WTC11 (cell line): ENCODE measurements at regions not wholly inside any gene's neighbourhood (a gene's known extent, or its start where the extent isn't known, plus 50 kb on each side); places are given as distances from the start of the nearest gene placed in this dataset.

Source experiments
- CREM ChIP-seq: sonication (generic); formaldehyde crosslinking; IDR thresholded peaks from 2 replicates; pipeline ENCODE4 v1.8.1; 2022; ENCODE audit warnings: mild to moderate bottlenecking, missing genetic modification reagents, moderate library complexity
- CTCF ChIP-seq: fragments of 200-600 bp; IDR thresholded peaks from 2 replicates; pipeline ENCODE4 v1.8.0; 2022; ENCODE audit warnings: antibody characterized with exemption
- FOXJ3 ChIP-seq: sonication (generic); formaldehyde crosslinking; IDR thresholded peaks from 2 replicates; pipeline ENCODE4 v1.9.0; 2021; ENCODE audit warnings: missing genetic modification reagents, mild to moderate bottlenecking, borderline replicate concordance
- FOXP1 ChIP-seq: sonication (generic); formaldehyde crosslinking; IDR thresholded peaks from 2 replicates; pipeline ENCODE4 v1.8.0; 2022; ENCODE audit warnings: missing genetic modification reagents, mild to moderate bottlenecking, moderate library complexity, borderline replicate concordance
- MAX ChIP-seq: sonication (generic); formaldehyde crosslinking; IDR thresholded peaks from 2 replicates; pipeline ENCODE4 v1.8.0; 2022; ENCODE audit warnings: mild to moderate bottlenecking, missing genetic modification reagents
- PREB ChIP-seq: sonication (generic); formaldehyde crosslinking; IDR thresholded peaks from 2 replicates; pipeline ENCODE4 v1.8.1; 2022; ENCODE audit warnings: mild to moderate bottlenecking, missing genetic modification reagents, moderate library complexity, borderline replicate concordance
- STAT6 ChIP-seq: sonication (generic); formaldehyde crosslinking; conservative IDR thresholded peaks from 2 replicates; pipeline ENCODE4 v1.8.1; 2023; ENCODE audit warnings: mild to moderate bottlenecking, low read depth, missing genetic modification reagents, moderate library complexity
- ZNF232 ChIP-seq: sonication (generic); formaldehyde crosslinking; IDR thresholded peaks from 2 replicates; pipeline ENCODE4 v1.8.0; 2022; ENCODE audit warnings: mild to moderate bottlenecking, missing genetic modification reagents
- ZNF263 ChIP-seq: sonication (generic); formaldehyde crosslinking; IDR thresholded peaks from 2 replicates; pipeline ENCODE4 v1.8.1; 2022; ENCODE audit warnings: low read depth, mild to moderate bottlenecking, moderate library complexity, missing genetic modification reagents
- ZNF423 ChIP-seq: fragments of 250-450 bp; sonication (Bioruptor Pico); IDR thresholded peaks from 2 replicates; pipeline ENCODE4 v2.1.2; 2022; ENCODE audit warnings: mild to moderate bottlenecking, moderate library complexity
- ZSCAN18 ChIP-seq: fragments of 250-450 bp; sonication (Bioruptor Pico); IDR thresholded peaks from 2 replicates; pipeline ENCODE4 v2.1.2; 2022; ENCODE audit warnings: mild to moderate bottlenecking, moderate library complexity

- no peak for TF ChIP-seq ZSCAN18
- no peak for TF ChIP-seq ZNF232 (CRISPR knock-in tag)
- no peak for TF ChIP-seq MAX
- no peak for TF ChIP-seq CTCF
- no peak for TF ChIP-seq STAT6 (CRISPR knock-in tag)
- no peak for TF ChIP-seq FOXJ3
- TF ChIP-seq CREM (CRISPR knock-in tag), result no peak
- no peak for TF ChIP-seq PREB (CRISPR knock-in tag)
- no peak for TF ChIP-seq ZNF423
- TF ChIP-seq FOXP1 (CRISPR knock-in tag), result no peak
- no peak for TF ChIP-seq ZNF263 (CRISPR knock-in tag)
These were observed 107.6 kb downstream of the GASK1B start for GRCh38 chr4:158065176-158065575.
